Amniotic epithelial cell (primary cell): ENCODE measurements at regions not wholly inside any gene's neighbourhood (a gene's known extent, or its start where the extent isn't known, plus 50 kb on each side); places are given as distances from the start of the nearest gene placed in this dataset.
A peak's percentile ranks its signal among the peaks of the same experiment; 100 is the strongest.
"Not testable (repeated sequence)": the region's sequence is repeated elsewhere in the genome, so short reads cannot be mapped to it uniquely, and the experiment has no call there.

Experiments used
- DNase-seq: peaks from one replicate; pipeline ENCODE4 v3.0.0-alpha.2; 2010; ENCODE audit warnings: low read depth

- DNase-seq = no peak
Measured at GRCh38 chr7:19533266-19533665, 175.6 kb downstream of the POLR1F start.

- DNase-seq = no peak
Measured at GRCh38 chr7:19530852-19531251, 178.0 kb downstream of the POLR1F start.

- no peak for DNase-seq
Measured at GRCh38 chr7:19530261-19530660, 178.6 kb downstream of the POLR1F start.

- no peak for DNase-seq
Measured at GRCh38 chr7:19526639-19527038, 182.2 kb downstream of the POLR1F start.

GRCh38 chr7:19522486-19522885 lies 186.4 kb downstream of the POLR1F start:
- peak; percentile 91 for DNase-seq

- DNase-seq = no peak
Measured at GRCh38 chr7:19520392-19520791, 188.4 kb downstream of the POLR1F start.

GRCh38 chr7:19519443-19520021 lies 189.3 kb downstream of the POLR1F start:
- DNase-seq = peak; percentile 34

- not testable (repeated sequence) for DNase-seq
Measured at GRCh38 chr7:19517546-19517945, 191.3 kb downstream of the POLR1F start.

GRCh38 chr7:19508821-19509220 lies 200.0 kb downstream of the POLR1F start:
- peak; percentile 54 for DNase-seq

- peak; percentile 50 for DNase-seq
Measured at GRCh38 chr7:19508124-19508523, 200.7 kb downstream of the POLR1F start.

- DNase-seq = peak; percentile 62
Measured at GRCh38 chr7:19491821-19492452, 216.9 kb downstream of the POLR1F start.

GRCh38 chr7:19491371-19491770 lies 217.5 kb downstream of the POLR1F start:
- no peak for DNase-seq

GRCh38 chr7:19489162-19489820 lies 219.5 kb downstream of the POLR1F start:
- no peak for DNase-seq

GRCh38 chr7:19488056-19488455 lies 220.8 kb downstream of the POLR1F start:
- DNase-seq = no peak

- no peak for DNase-seq
Measured at GRCh38 chr7:19482628-19483027, 226.2 kb downstream of the POLR1F start.

GRCh38 chr7:19480383-19480782 lies 228.5 kb downstream of the POLR1F start:
- no peak for DNase-seq

- DNase-seq = peak; percentile 93
Measured at GRCh38 chr7:19470031-19470430, 238.8 kb downstream of the POLR1F start.

- peak; percentile 76 for DNase-seq
Measured at GRCh38 chr7:19465861-19466260, 243.0 kb downstream of the POLR1F start.

GRCh38 chr7:19464751-19465150 lies 244.1 kb downstream of the POLR1F start:
- DNase-seq = peak; percentile 98

GRCh38 chr7:19464241-19464640 lies 244.6 kb downstream of the POLR1F start:
- DNase-seq = peak; percentile 98

GRCh38 chr7:19463581-19463980 lies 245.3 kb downstream of the POLR1F start:
- no peak for DNase-seq

GRCh38 chr7:19455623-19456022 lies 253.2 kb downstream of the POLR1F start:
- no peak for DNase-seq

GRCh38 chr7:19448091-19448490 lies 260.7 kb downstream of the POLR1F start:
- no peak for DNase-seq
